Panc1 (cell line): ENCODE measurements at regions not wholly inside any gene's neighbourhood (a gene's known extent, or its start where the extent isn't known, plus 50 kb on each side); places are given as distances from the start of the nearest gene placed in this dataset.

ENCODE experiments used
- CTCF ChIP-seq: fragments of 450-650 bp; IDR thresholded peaks from 2 replicates; pipeline ENCODE4 v1.5.1; 2017; ENCODE audit warnings: mild to moderate bottlenecking
- REST ChIP-seq, 2 experiments: IDR thresholded peaks; 2 replicates each; pipeline ENCODE4 v1.6.1; 2011 to 2012; ENCODE audit warnings: low read depth in 2 of 2, control low read depth in 1 of 2, low read length in 1 of 2, mild to moderate bottlenecking in 1 of 2, moderate library complexity in 1 of 2; ENCODE audit not compliant: insufficient read depth in 1 of 2

GRCh38 chr7:51592842-51593599 lies 276.4 kb upstream of the COBL start:
- no peak for TF ChIP-seq CTCF
- TF ChIP-seq REST (IDR thresholded peaks at IDR 0.05; ENCODE audit: insufficient read depth in 1 of 2, low read depth in 2 of 2, low read length in 1 of 2): no peak
